HG03095 (cell line): ENCODE measurements at regions not wholly inside any gene's neighbourhood (a gene's known extent, or its start where the extent isn't known, plus 50 kb on each side); places are given as distances from the start of the nearest gene placed in this dataset.
"Not testable (repeated sequence)": the region's sequence is repeated elsewhere in the genome, so short reads cannot be mapped to it uniquely, and the experiment has no call there.

Experiments
- ATAC-seq: cut with Tn5 transposase; IDR thresholded peaks from one replicate; pipeline ENCODE4 v1.9.1; 2021; ENCODE audit warnings: moderate library complexity; ENCODE audit not compliant: unreplicated experiment

DNA sequence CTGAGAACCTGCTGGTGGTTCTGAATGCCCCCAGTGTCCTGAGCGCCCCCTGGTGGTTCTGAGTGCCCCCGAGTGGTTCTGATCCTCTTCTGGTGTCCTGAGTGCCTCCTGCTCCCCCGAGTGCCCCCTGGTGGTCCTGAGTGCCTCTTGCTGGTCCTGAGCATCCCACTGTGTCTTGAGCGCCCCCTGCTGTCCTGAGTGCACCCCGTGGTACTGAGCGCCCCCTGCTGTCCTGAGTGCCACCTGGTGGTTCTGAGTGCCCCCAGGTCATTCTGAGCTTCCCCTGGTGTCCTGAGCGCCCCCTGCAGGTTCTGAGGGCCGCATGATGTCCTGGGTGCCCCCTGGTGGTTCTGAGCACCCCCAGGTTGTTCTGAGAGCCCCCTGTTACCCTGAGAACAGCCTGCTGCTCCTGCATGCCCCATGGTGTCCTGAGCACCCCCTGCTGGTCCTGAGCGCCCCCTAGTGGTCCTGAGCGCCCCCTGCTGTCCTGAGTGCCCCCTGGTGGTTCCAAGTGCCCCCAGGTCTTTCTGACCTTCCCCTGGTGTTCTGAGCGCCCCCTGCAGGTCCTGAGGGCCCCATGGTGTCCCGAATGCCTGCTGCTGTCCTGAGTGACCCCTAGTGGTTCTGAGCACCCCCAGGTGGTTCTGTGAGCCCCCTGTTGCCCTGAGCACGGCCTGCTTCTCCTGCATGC, 1165.4 kb downstream of the TMEM121 start:
- no peak for ATAC-seq

DNA sequence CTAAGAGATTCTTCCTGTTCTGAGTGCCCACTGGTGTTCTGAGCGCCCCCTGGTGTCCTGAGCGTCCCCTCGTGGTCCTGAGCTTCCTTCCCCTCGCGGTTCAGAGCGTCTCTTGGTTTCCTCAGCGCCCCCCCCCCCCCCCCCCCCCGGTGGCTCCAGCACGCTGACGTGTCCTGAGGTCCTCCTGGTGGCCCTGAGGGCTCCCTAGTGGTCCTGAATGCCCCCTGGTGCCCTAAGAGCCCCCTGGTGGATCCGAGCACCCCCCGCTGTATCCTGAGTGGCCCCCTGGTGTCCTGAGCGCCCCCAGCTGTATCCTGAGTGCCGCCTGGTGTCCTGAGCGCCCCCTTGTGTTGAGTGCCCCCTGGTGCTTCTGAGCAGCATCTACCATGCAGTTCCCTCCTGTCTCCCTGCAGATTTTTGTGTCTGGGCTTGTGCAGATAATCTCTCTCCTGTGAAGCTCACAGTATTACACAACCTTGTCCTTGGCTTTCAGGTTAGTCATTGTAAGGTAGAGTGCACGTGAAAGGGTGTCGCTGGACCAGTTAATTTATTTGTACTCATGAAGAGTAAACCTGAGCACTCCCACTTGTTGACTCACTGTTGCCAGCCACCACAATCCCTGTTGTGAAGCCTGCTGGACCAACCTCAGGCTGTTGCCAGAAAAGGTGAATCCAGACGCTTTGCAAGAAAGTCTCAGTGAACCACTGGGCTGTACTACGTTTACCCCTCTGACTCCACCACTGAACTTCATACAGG, 1168.4 kb downstream of the TMEM121 start:
- ATAC-seq: no peak

DNA sequence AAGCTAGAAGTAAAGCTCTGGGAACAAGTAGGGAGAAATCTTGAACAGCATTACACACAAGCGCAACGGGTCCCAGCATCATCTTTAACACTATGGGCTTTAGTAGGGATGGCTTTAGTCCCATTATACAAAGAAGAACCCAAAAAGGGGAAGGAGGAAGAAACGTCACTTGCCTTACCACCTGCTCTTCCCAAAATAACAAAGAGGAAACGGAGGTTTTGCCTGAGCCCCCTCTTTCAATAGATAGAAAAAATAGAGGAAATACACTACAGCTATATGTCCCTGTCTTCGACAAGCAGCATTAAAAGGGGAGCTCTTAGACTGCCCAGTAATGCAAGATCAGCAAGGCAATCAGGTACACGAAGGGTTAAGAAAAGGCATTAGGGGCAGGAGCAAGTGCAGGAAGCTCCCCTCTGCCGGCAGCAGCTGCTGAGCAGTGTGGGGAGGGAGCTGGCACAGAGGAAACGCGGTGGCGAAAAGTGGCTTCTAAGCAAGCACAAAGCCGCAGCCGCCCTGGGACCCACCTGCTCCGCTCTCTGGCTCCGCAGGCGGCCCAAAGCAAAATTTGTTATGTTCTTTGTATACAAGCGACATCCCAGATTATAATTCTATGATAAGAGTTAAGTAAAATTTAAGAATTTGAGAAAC, 1172.4 kb downstream of the TMEM121 start:
- not testable (repeated sequence) for ATAC-seq

DNA sequence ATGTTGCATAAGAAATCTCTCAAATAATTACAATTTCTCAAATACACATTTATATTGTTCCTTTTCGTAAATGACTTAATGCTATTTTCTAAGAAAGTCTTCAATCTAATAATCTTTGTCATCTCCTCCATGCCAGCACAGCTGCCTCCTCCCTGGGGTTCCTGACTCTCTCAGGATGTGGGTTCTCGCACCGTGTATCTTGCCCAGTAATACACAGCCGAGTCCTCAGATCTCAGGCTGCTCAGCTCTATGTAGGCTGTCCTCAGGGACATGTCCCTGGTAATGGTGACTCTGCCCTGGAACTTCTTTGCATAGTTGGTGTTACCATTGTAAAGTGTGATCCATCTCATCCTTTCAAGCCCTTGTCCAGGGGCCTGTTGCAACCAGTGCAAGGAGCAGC, 1177.3 kb downstream of the TMEM121 start:
- ATAC-seq: not testable (repeated sequence)

DNA sequence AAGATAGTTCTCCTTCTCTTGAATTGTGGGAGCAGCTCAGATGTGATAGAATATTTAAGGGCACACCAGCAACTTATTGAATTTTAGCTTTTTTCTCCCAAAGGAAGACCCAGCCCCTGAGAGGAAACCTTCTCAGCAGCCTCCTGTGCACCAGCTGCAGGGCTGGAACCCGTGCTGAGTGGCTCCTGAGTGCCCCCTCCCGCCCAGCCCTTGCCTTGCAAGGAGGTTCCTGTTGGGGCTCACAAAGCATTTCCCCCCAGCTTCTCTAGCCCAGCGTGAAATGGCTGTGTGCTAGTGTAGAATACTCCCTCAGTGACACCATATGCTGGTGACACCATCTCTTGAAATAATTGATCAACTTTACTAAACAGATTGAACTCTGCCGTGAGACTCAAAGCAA, 1180.1 kb downstream of the TMEM121 start:
- not testable (repeated sequence) for ATAC-seq

DNA sequence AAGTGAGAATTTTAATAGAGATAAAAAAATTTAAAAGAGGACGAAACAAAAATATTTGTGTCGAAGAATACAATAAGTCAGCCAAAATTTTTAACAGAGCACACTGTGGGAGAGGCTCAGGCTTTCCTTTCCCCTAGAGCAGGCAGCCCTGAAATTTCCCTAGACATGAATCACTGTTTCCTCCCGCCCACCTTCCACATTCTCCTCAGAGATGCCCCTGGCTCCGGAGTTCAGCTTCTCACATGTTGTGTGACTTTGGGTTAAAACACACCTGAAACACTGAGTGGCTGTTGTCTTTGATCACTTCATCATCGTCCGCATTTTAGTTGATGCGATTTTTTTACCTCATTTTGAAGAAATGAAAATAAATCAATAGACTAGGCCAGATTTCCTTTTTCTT, 1183.8 kb downstream of the TMEM121 start:
- ATAC-seq: not testable (repeated sequence)

DNA sequence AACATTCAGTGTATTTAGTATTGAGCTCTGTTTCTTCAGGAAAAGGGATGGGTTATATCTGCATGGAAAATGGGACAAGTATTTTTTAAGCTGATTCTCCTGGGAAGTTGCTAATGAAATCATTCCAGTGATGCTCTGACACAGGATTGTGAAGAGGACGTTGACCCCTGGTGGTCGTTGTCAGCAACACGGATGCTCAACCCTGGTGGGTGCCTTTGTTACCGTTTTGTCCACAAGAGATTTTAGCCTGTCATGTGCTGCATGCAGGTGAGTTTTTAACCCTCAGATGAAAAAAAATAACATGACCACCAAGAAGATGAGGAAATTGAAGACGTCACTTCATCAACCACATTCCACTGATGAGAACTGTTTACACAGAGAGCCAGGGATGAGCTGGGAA, 1186.1 kb downstream of the TMEM121 start:
- ATAC-seq: not testable (repeated sequence)

DNA sequence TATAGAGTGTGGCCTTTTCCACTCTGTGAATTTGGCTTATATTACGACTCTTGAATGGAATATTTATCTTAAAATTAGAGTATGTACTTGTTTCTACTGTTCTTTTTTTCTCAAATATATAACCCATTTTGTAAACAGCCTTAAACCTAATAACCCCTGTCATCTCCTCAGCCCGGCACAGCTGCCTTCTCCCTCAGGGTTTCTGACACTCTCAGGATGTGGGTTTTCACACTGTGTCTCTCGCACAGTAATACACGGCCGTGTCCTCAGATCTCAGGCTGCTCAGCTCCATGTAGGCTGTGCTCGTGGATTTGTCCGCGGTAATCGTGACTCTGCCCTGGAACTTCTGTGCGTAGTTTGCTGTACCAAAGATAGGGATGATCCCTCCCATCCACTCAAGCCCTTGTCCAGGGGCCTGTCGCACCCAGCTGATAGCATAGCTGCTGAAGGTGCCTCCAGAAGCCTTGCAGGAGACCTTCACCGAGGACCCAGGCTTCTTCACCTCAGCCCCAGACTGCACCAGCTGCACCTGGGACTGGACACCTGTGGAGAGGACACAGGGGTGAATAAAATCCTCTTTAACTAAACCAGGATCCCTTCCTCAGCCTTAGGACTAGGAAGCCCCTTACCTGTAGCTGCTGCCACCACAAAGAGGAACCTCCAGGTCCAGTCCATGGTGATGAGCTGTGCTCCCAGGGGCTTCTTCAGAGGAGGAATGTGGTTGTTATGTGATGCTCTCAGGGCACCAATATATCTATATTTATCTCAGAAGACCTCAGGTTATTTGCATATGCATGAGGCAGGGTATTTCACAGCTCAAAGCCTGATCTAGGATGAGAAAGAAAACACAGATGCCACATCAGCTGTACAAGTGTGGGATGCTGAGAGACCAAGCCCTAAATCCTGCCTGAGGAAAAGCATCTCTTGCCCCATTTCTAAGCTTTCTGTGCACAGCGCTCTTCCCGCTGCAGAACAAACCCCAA, 1188.4 kb downstream of the TMEM121 start:
- not testable (repeated sequence) for ATAC-seq

DNA sequence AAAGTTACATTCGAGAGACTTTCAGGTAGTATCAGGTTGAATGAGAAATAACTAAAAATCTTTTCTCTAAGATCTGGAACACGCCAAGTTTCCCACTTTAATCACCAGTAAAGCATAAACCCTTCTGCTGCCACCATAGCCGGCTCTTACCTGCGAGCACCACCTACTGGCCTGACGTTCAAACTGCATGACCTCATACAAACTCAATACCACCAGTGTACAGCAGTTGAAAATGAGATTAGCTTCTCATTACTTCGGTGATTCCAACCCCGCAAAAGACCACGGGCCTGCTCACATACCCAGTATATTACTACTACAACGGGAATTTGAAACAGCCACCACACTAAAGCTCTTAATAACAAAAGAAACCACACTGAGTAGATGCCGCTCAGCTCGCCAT, 1191.2 kb downstream of the TMEM121 start:
- ATAC-seq: peak; percentile 58

DNA sequence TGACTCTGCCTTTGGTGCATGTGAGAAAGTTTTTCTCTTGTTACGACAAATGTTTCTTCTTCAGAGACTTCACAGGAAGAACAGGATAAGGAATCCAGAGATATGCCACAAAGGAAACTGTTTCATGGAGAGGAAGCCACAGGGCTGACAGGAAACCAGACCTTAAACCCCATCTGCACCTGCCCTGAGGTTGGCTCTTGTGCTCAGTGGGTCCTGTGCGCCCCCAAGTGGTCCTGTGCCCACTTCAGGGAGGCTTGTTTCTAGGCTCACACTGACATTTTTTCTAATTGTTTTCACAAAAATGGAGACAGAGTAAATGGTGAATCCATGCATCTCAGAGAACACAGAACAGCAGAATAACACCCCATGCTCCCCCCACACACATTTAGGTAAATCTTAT, 1193.5 kb downstream of the TMEM121 start:
- not testable (repeated sequence) for ATAC-seq

DNA sequence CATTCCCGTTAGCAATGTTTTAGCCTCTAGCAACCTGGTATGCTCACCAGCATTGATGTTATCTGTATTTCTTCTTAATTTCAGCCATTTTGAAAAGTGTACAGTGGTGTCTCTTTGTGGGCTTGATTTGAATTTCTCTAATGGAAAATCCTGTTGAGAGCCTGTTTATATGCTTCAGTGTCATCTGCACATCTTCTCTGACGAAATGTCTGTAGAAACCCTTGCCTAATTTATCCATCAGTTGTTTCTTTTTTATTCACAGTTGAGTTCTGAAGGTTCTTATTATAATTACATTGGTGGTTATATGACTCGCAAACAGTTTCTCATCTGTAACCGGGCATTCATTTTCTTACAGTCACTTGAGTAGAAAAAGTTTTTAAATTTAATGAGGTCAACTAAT, 1195.5 kb downstream of the TMEM121 start:
- ATAC-seq: not testable (repeated sequence)

DNA sequence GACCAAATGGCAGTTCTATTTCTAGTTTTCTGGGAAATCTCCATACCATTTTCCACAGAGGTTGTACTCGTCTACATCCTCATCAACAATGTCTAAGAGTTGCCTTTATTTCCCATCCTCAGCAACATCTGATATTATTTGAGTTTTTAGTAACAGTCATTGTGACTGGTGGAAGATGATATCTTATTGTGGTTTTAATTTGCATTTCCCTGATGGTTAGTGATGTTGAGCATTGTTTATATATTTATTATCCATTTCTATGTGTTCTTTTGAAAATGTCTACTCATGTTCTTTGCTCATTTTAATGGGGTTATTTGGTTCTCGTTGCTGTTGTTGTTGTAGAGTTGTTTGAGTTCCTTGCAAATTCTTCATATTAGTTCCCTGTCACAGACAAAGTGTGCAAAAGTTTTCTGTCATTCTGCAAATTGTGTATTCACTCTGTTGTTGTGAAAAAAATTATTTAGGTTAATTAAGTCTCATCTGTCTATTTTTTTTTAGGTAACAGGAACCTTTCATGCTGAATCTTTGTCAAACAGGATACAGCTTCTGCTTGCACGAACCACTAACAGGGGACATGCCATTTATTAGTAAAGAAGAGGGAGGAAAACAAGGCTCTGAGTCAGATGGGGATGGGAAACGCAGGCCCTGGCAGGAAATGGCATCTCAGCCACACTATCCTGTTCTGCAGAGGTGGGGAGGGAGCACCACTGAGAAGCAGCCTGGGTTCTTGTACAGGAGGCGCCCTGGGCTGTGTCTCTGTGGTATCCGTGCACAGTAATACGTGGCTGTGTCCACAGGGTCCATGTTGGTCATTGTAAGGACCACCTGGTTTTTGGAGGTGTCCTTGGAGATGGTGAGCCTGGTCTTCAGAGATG, 1196.7 kb downstream of the TMEM121 start:
- not testable (repeated sequence) for ATAC-seq

DNA sequence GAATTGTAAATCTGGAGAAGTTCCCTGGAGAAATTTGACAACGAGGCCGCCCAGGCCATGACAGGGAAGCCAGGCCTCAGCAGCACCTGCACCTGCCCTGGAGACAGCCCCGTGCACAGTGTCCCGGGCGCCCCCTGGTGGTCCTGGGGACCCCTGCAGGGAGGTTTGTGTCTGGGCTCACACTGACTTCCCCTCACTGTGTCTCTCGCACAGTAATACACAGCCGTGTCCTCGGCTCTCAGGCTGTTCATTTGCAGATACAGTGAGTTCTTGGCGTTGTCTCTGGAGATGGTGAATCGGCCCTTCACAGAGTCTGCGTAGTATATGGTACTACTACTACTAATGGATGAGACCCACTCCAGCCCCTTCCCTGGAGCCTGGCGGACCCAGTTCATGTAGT, 1201.6 kb downstream of the TMEM121 start:
- not testable (repeated sequence) for ATAC-seq

DNA sequence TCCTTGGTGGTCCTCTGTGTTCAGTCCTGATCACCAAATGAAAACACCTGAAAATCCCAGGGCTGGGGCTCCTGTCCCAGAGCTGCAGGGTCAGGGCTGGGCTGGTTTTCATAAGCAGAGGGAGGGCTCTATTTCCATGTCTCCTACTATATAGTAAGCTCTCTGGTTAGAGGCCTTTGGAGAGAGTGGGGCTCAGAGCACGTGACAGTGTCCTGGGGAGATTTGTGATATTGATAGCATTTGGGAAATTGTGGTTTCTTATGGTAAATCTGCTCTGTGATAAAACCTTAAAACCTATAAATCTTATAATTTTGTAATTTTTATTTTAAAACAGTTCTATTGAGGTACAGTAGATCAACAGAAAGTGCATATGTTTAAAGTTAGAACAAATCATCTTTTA, 1202.2 kb downstream of the TMEM121 start:
- no peak for ATAC-seq

DNA sequence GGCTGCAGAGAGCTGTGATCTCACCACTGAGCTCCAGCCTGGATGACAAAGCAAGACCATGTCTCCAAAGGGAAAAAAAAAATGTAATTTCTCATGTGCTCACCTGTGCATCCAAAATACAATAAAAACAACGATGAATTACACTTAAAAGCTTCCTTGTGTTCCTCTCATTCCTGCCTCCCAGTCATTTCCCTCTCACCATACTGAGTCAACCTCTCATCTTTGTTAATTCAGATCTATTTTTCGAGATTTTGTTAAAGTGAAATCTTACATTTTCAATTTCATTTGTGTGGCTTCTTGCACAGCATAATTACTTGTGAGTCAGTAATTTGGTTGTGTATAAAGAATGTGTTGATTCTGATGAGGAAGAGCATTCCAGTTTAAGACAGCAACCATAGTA, 1203.2 kb downstream of the TMEM121 start:
- ATAC-seq: no peak

DNA sequence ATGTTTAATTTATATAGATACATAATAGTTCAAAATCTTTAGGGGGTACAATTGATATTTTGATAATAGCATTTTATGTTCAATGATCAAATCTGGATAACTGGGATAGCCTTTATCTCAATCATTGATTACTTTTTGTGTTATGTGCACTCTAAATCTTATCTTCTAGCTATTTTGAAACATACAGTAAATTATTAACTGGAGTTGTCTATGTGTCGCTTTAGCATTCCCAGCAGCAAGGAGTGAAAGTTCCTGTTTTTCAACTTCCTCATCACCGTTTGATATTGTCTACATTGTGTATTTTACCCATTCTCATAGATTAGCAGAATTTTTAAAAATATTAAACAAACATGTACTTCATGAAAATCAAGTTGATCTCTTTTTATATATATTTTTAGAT, 1207.4 kb downstream of the TMEM121 start:
- ATAC-seq: no peak

DNA sequence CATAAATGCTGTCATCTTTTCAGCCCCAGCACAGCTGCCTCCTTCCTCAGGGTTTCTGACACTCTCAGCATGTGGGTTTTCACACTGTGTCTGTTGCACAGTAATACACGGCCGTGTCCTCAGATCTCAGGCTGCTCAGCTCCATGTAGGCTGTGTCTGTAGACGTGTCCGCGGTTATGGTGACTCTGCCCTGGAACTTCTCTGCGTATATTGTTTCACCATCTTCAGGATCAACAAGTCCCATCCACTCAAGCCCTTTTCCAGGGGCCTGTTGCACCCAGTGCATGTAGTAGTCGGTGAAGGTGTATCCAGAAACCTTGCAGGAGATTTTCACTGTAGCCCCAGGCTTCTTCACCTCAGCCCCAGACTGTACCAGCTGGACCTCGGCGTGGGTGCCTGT, 1210.6 kb downstream of the TMEM121 start:
- ATAC-seq: no peak

DNA sequence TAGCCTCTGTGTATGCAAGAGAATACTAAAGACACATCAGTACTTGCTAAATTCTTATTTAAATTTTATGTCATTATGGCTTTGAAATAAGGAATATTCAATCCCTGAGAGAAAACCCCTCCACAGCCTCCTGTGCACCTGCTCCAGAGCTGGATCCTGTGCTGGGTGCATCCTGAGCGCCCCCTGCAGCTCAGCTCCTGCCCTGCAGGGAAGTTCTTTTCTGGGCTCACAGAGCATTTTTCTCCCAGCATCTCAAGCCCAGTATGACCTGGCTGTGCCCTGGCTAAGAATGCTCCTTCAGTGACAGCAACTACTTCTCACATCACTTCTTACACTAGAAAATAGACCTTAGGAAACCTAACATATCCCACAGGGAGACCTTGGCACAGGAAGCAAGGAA, 1211.7 kb downstream of the TMEM121 start:
- ATAC-seq: no peak

DNA sequence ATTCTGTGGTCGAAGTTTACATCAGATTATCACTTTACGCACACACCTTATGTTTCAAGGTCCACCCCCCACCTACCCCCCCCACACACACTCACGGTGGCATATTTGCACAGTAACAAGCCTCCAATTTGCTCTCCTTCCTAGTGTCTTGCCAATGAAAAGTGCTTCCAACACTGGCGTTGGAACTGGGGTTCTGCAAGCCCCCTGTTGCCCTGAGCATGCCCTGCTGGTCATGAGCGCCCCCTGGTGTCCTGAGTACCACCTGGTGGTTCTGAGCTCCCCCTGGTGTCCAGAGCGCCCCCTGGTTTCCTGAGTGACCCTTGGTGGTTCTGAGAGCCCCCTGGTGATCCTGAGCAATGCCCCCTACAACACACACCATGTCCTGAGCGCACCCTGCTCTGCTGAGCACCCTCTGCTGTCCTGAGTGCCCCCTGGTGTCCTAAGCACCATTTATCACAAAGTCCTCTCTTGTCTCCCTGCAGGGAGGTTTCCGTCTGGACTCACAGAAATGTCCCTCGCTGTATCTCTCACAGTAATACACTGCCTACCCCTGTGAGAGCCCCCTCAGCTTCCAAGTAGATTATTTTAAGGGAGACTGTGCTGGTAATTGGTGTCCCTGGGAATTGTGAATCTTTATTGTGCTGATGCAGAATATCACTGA, 1212.3 kb downstream of the TMEM121 start:
- not testable (repeated sequence) for ATAC-seq
